HepG2 (cell line): ENCODE measurements at regions not wholly inside any gene's neighbourhood (a gene's known extent, or its start where the extent isn't known, plus 50 kb on each side); places are given as distances from the start of the nearest gene placed in this dataset.

Experiments used
- ATAC-seq: fragments of 200-7000 bp; cut with Tn5 transposase; 3 replicates; pipeline ENCODE4 v1.9.1; 2020; ENCODE audit warnings: mild to moderate bottlenecking, moderate library complexity
- BruUV-seq: library from RNA; stranded (reverse); fragments of 400-500 nt; replicated peaks from 2 replicates; lab custom pipeline; 2021; lab: Mats Ljungman, UMichigan
- CTCF ChIA-PET: fragments of 300-600 bp; formaldehyde crosslinking; extraction: SDS; loops from one replicate; lab custom pipeline; 2021; ENCODE audit warnings: low total read pairs, inconsistent platforms, low intra/inter-chr PET ratio; lab: Yijun Ruan, JAX
- POLR2A ChIA-PET: fragments of 350-600 bp; sonication (Branson Sonifier 250); formaldehyde crosslinking; loops from one replicate; lab custom pipeline; 2020; ENCODE audit warnings: antibody characterized with exemption, inconsistent platforms; lab: Yijun Ruan, JAX
- DNase-seq: peaks from one replicate; pipeline ENCODE4 v3.0.0-alpha.2; 2015; ENCODE audit warnings: low spot score
- FAIRE-seq: peaks from 3 replicates; lab custom pipeline; 2011; peaks lifted over from hg19 to GRCh38; lab: Jason Lieb, UNC
- H2AFZ ChIP-seq: one replicate; pipeline ENCODE4 v1.6.1; 2011; ENCODE audit warnings: low read length, inconsistent platforms
- H3K27ac ChIP-seq: fragments of 300-600 bp; 3 replicates; pipeline ENCODE4 v1.8.0; 2011; ENCODE audit warnings: mixed run types, mild to moderate bottlenecking, mixed read lengths, low read length, inconsistent platforms; ENCODE audit not compliant: insufficient read depth; ENCODE audit errors: extremely low read length
- H3K27me3 ChIP-seq, 2 experiments: fragments of 200-600 bp in 1 of 2; 2 replicates in 1 of 2; 3 replicates in 1 of 2; pipeline versions ENCODE4 v1.6.0 to v1.8.0; 2011; ENCODE audit warnings: low read length in 2 of 2, mild to moderate bottlenecking in 2 of 2, moderate library complexity in 2 of 2, inconsistent platforms in 1 of 2; ENCODE audit not compliant: insufficient read depth in 2 of 2, control insufficient read depth in 1 of 2
- H3K36me3 ChIP-seq, 2 experiments: fragments of 200-600 bp in 1 of 2; replicated peaks in 1 of 2; 2 replicates in 1 of 2; 3 replicates in 1 of 2; pipeline versions ENCODE4 v1.5.1 to v1.8.0; 2011; ENCODE audit warnings: low read length in 2 of 2, inconsistent platforms in 1 of 2; ENCODE audit not compliant: insufficient read depth in 2 of 2, control insufficient read depth in 1 of 2
- H3K4me1 ChIP-seq: 2 replicates; pipeline ENCODE4 v1.5.1; 2012; ENCODE audit warnings: low read length, inconsistent platforms; ENCODE audit not compliant: insufficient read depth
- H3K4me2 ChIP-seq: 2 replicates; pipeline ENCODE4 v1.6.0; 2011; ENCODE audit warnings: low read depth, low read length, inconsistent platforms
- H3K4me3 ChIP-seq, 3 experiments: fragments of 200-600 bp in 1 of 3; sonication (generic), shearing (Covaris generic) in 1 of 3; replicated peaks in 1 of 3; 2 replicates each; pipeline ENCODE4 v1.5.1; 2011 to 2016; ENCODE audit warnings: low read length in 3 of 3, inconsistent platforms in 2 of 3, low read depth in 2 of 3, mild to moderate bottlenecking in 2 of 3, control low read depth in 1 of 3, mixed read lengths in 1 of 3; ENCODE audit not compliant: insufficient read depth in 1 of 3
- H3K79me2 ChIP-seq: one replicate; pipeline ENCODE4 v1.6.1; 2011; ENCODE audit warnings: low read length, inconsistent platforms; ENCODE audit not compliant: insufficient read depth
- H3K9ac ChIP-seq: 2 replicates; pipeline ENCODE4 v1.6.0; 2011; ENCODE audit warnings: mild to moderate bottlenecking, low read depth, low read length, inconsistent platforms; ENCODE audit not compliant: insufficient read depth
- H3K9me3 ChIP-seq: 2 replicates; pipeline ENCODE4 v1.5.1; 2012; ENCODE audit warnings: mild to moderate bottlenecking, low read length
- H4K20me1 ChIP-seq: 2 replicates; pipeline ENCODE4 v1.6.0; 2011; ENCODE audit warnings: inconsistent platforms, mild to moderate bottlenecking, low read length, moderate library complexity; ENCODE audit not compliant: insufficient read depth
- FOXA1 ChIP-seq, 2 experiments: fragments of 450-650 bp in 1 of 2; sonication (generic) in 1 of 2; formaldehyde crosslinking in 1 of 2; IDR thresholded peaks; 2 replicates each; pipeline versions ENCODE4 v1.4.0 to v1.6.1; 2016 to 2020; ENCODE audit warnings: missing genetic modification reagents in 1 of 2
- FOXC1 ChIP-seq: sonication (generic); formaldehyde crosslinking; IDR thresholded peaks from 2 replicates; pipeline ENCODE4 v1.8.0; 2022; ENCODE audit warnings: mild to moderate bottlenecking, missing genetic modification reagents, borderline replicate concordance
- HOXD1 ChIP-seq: sonication (generic); formaldehyde crosslinking; IDR thresholded peaks from 2 replicates; pipeline ENCODE4 v1.5.0; 2020; ENCODE audit warnings: missing genetic modification reagents
- NKX3-1 ChIP-seq: sonication (generic); formaldehyde crosslinking; IDR thresholded peaks from 2 replicates; pipeline ENCODE4 v1.5.0; 2020; ENCODE audit warnings: missing genetic modification reagents
- NR1H2 ChIP-seq: sonication (generic); formaldehyde crosslinking; IDR thresholded peaks from 2 replicates; pipeline ENCODE4 v1.8.1; 2022; ENCODE audit warnings: low read depth, missing genetic modification reagents, borderline replicate concordance
- NR2F6 ChIP-seq, 2 experiments: IDR thresholded peaks; 2 replicates each; pipeline ENCODE4 v1.6.1; 2016; ENCODE audit warnings: antibody characterized with exemption in 1 of 2, mild to moderate bottlenecking in 1 of 2
- POLR2AphosphoS2 ChIP-seq: IDR thresholded peaks from 2 replicates; pipeline ENCODE4 v1.6.1; 2011; ENCODE audit warnings: low read depth, low read length, improper control_type of control experiment
- SRSF1 ChIP-seq: fragments of 200-400 bp; formaldehyde crosslinking; optimal IDR thresholded peaks from 2 replicates; pipeline ENCODE3; 2017; ENCODE audit warnings: mild to moderate bottlenecking, low read depth, low read length, moderate library complexity
- ZKSCAN8 ChIP-seq: IDR thresholded peaks from 2 replicates; pipeline ENCODE4 v1.6.1; 2016; ENCODE audit warnings: borderline replicate concordance, missing genetic modification reagents, missing compliant biosample characterization
- ZNF383 ChIP-seq: sonication (generic); formaldehyde crosslinking; IDR thresholded peaks from 2 replicates; pipeline ENCODE4 v1.4.0; 2020; ENCODE audit warnings: missing genetic modification reagents, mild to moderate bottlenecking, borderline replicate concordance
- ZNF607 ChIP-seq: sonication (generic); formaldehyde crosslinking; IDR thresholded peaks from 2 replicates; pipeline ENCODE4 v1.5.1; 2020; ENCODE audit warnings: missing genetic modification reagents, mild to moderate bottlenecking, borderline replicate concordance
- ZNF674 ChIP-seq: sonication (generic); formaldehyde crosslinking; IDR thresholded peaks from 2 replicates; pipeline ENCODE4 v1.5.0; 2020; ENCODE audit warnings: low read depth, mild to moderate bottlenecking, missing genetic modification reagents
- ZNF772 ChIP-seq: sonication (generic); formaldehyde crosslinking; IDR thresholded peaks from 2 replicates; pipeline ENCODE4 v1.5.0; 2020; ENCODE audit warnings: mild to moderate bottlenecking, missing genetic modification reagents
- ZNF781 ChIP-seq: sonication (generic); formaldehyde crosslinking; IDR thresholded peaks from 2 replicates; pipeline ENCODE4 v1.5.1; 2020; ENCODE audit warnings: borderline replicate concordance, mild to moderate bottlenecking, missing genetic modification reagents; ENCODE audit errors: not compliant biosample characterization
- ZSCAN21 ChIP-seq: sonication (generic); formaldehyde crosslinking; IDR thresholded peaks from 2 replicates; pipeline ENCODE4 v1.8.0; 2022; ENCODE audit warnings: mild to moderate bottlenecking, missing genetic modification reagents, moderate library complexity, borderline replicate concordance
- WGBS: methylation state at CpG from one replicate; pipeline ENCODE4 v1.1.6; 2017; ENCODE audit warnings: low lambda C conversion rate; 5-methylcytosine and 5-hydroxymethylcytosine counted together
- in situ Hi-C: cut with HindIII; loops from 2 replicates; pipeline ENCODE4 v1.10.0; 2017; ENCODE audit warnings: low pct_unique_long_range_greater_than_20kb; ENCODE audit not compliant: extremely low pct_ligation_motif_present
- intact Hi-C: fragments of 100-400 bp; cut with micrococcal nuclease; formaldehyde crosslinking; loops from one replicate; pipeline ENCODE4 v1.10.0; 2022; ENCODE audit not compliant: unreplicated experiment
- TF ChIP-seq, protein P1 (sequence below): sonication (generic); formaldehyde crosslinking; IDR thresholded peaks from 2 replicates; pipeline ENCODE4 v1.5.0; 2020; ENCODE audit warnings: missing genetic modification reagents, mild to moderate bottlenecking, borderline replicate concordance

DNA sequence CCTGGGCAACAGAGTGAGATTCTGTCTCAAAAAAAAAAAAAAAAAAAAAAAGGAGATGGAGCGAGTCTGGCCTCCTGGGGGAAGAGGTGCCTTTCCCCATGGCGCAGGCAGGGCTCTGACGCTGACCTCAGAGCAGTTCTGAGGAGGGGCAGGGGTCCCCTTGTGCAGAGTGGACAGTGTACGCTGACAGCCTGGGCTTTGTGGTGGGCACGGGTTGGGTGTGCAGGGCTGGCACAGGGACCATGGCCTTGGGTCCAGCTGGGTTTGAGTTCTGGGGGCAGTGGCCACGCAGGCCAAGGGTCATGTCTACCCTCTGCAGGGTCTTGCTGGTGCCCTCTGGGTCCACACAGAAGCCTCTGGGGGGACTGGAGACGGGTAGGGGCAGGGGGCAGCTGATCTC, 260.1 kb upstream of the C1orf174 start (continued):
- no peak for TF ChIP-seq ZNF674 (CRISPR knock-in tag)
- TF ChIP-seq SRSF1: no peak
- no peak for TF ChIP-seq FOXA1 (IDR thresholded peaks at IDR 0.05)
- no peak for TF ChIP-seq FOXA1 (CRISPR knock-in tag; IDR thresholded peaks at IDR 0.05)
- TF ChIP-seq ZKSCAN8 (CRISPR knock-in tag): no peak
- TF ChIP-seq ZNF607 (CRISPR knock-in tag): no peak

DNA sequence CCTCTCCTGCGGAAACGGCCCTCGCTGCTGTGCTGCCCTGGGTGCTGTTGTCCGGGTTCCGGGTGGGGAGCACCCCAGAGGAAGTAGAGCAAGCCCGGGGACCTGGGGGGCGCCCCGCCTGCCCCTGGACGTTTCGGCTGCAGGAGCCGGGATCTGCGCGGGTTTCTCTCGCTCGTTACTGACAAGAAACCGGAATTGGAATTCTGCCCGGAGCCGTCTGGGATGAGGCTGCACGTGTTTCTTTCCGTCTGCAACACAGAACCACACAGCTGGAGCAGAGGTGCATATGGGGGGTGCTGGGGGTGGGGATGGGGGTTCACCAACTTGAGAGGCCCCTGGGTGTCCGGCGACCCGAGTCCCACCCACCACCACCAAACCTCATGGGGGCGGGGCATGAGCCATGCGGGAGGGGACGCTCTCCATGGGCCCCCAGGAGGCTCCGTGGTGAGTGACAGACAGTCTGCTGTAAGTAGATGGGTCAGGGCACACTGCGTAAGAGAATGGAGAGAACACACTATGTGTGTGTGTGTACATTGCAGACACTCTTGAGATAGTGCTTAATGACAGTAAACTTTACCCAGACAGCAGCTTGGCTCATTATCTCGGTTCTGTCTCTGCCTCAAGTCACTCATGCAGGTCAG, 261.4 kb upstream of the C1orf174 start:
- no peak overlapping the region for H2AFZ ChIP-seq
- no peak for ATAC-seq
- no peak for FAIRE-seq
- H3K36me3 ChIP-seq: no peaks in the 10 kb centered on the region
- CTCF ChIA-PET: no interaction called here
- H3K27ac ChIP-seq: no peak overlapping the region
- WGBS: 35% methylated on average over 18 of the region's 29 CpGs
- no peak overlapping the region for H3K4me3 ChIP-seq
- no peak overlapping the region for H3K4me2 ChIP-seq
- in situ Hi-C loops: no loop called here
- POLR2A ChIA-PET: no interaction called here
- TF ChIP-seq, protein P1, sequence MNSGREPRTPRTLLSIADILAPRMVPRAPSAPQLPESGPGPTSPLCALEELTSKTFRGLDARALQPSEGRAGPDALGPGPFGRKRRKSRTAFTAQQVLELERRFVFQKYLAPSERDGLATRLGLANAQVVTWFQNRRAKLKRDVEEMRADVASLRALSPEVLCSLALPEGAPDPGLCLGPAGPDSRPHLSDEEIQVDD: no peak
- TF ChIP-seq POLR2AphosphoS2: no peak
- TF ChIP-seq SRSF1: no peak
- TF ChIP-seq FOXC1: no peak
- TF ChIP-seq HOXD1 (CRISPR knock-in tag): no peak
- no peak for TF ChIP-seq ZSCAN21
- TF ChIP-seq NKX3-1: no peak
- TF ChIP-seq NR2F6 (IDR thresholded peaks at IDR 0.05): no peak
- no peak for TF ChIP-seq NR2F6 (CRISPR knock-in tag; IDR thresholded peaks at IDR 0.05)
- TF ChIP-seq ZNF781 (CRISPR knock-in tag): no peak
- no peak for TF ChIP-seq ZNF772
- TF ChIP-seq NR1H2 (CRISPR knock-in tag): no peak
- TF ChIP-seq ZNF383 (CRISPR knock-in tag): no peak
- TF ChIP-seq, all 625 proteins: peak for 0
- peaks cover 6 to 18% of the 10 kb centered on the region in 2 experiments; a peak in 4 of 5 replicates for H3K27me3 ChIP-seq
- DNase-seq: no peak
- H3K79me2 ChIP-seq: no peaks in the 10 kb centered on the region
- no peak overlapping the region for H3K9ac ChIP-seq
- no TSS peak for BruUV-seq
- intact Hi-C loops: no loop called here
- no peaks in the 10 kb centered on the region for H3K9me3 ChIP-seq
- H4K20me1 ChIP-seq: no peaks in the 10 kb centered on the region
- no peaks in the 10 kb centered on the region for H3K4me1 ChIP-seq
